Neural progenitor cell (in vitro differentiated cells): ENCODE measurements at regions not wholly inside any gene's neighbourhood (a gene's known extent, or its start where the extent isn't known, plus 50 kb on each side); places are given as distances from the start of the nearest gene placed in this dataset.

Experiments used
- DNase-seq: peaks from one replicate; pipeline ENCODE4 v3.0.0-alpha.2; 2016; ENCODE audit warnings: low spot score
- H2AFZ ChIP-seq: fragments of 200-600 bp; sonication (generic); replicated peaks from 2 replicates; pipeline ENCODE4 v1.6.1; 2016; ENCODE audit warnings: antibody characterized with exemption
- H3F3A ChIP-seq: fragments of 200-600 bp; sonication (generic); 2 replicates; pipeline ENCODE4 v1.6.1; 2016; ENCODE audit warnings: antibody characterized with exemption, low read depth
- H3K27ac ChIP-seq: fragments of 200-600 bp; sonication (generic); 2 replicates; pipeline ENCODE4 v1.5.1; 2016; ENCODE audit warnings: mild to moderate bottlenecking
- H3K27me3 ChIP-seq: fragments of 200-600 bp; sonication (generic); 2 replicates; pipeline ENCODE4 v1.6.1; 2016; ENCODE audit warnings: mild to moderate bottlenecking, moderate library complexity
- H3K36me3 ChIP-seq: fragments of 200-600 bp; sonication (generic); 2 replicates; pipeline ENCODE4 v1.5.1; 2016
- H3K4me1 ChIP-seq: fragments of 200-600 bp; sonication (generic); 2 replicates; pipeline ENCODE4 v1.6.1; 2016; ENCODE audit warnings: mixed run types
- H3K4me2 ChIP-seq: fragments of 200-600 bp; sonication (generic); 2 replicates; pipeline ENCODE4 v1.6.1; 2016
- H3K4me3 ChIP-seq: fragments of 200-600 bp; sonication (generic); 2 replicates; pipeline ENCODE4 v1.5.1; 2016
- H3K79me2 ChIP-seq: fragments of 200-600 bp; sonication (generic); 2 replicates; pipeline ENCODE4 v1.6.1; 2016; ENCODE audit warnings: low read depth
- H3K9ac ChIP-seq: fragments of 200-600 bp; sonication (generic); 2 replicates; pipeline ENCODE4 v1.6.1; 2016
- H3K9me3 ChIP-seq: fragments of 200-600 bp; sonication (generic); 2 replicates; pipeline ENCODE4 v1.5.1; 2016; ENCODE audit warnings: low read depth
- H4K20me1 ChIP-seq: fragments of 200-600 bp; sonication (generic); 2 replicates; pipeline ENCODE4 v1.6.1; 2016; ENCODE audit warnings: low read depth
- H3K27ac Mint-ChIP-seq: 3 replicates; pipeline ENCODE4 v1.8.0; 2021; ENCODE audit warnings: mixed read lengths
- H3K27me3 Mint-ChIP-seq: 2 replicates; pipeline ENCODE4 v1.8.0; 2022; ENCODE audit warnings: low read depth, mild to moderate bottlenecking, inconsistent platforms, moderate library complexity, mixed read lengths; ENCODE audit not compliant: insufficient read depth
- H3K36me3 Mint-ChIP-seq: 3 replicates; pipeline ENCODE4 v1.8.0; 2021; ENCODE audit warnings: mixed read lengths
- H3K4me1 Mint-ChIP-seq: 3 replicates; pipeline ENCODE4 v1.8.0; 2021; ENCODE audit warnings: mixed read lengths
- H3K4me3 Mint-ChIP-seq: 3 replicates; pipeline ENCODE4 v1.8.0; 2021; ENCODE audit warnings: mild to moderate bottlenecking, moderate library complexity, mixed read lengths
- H3K9me3 Mint-ChIP-seq: 3 replicates; pipeline ENCODE4 v1.8.0; 2020; ENCODE audit warnings: mixed read lengths
- CTCF ChIP-seq: fragments of 200-600 bp; sonication (generic); IDR thresholded peaks from 2 replicates; pipeline ENCODE4 v1.5.1; 2017; ENCODE audit warnings: antibody characterized with exemption, mild to moderate bottlenecking
- EZH2 ChIP-seq: fragments of 200-600 bp; sonication (generic); IDR thresholded peaks from 2 replicates; pipeline ENCODE4 v1.6.1; 2017; ENCODE audit warnings: antibody characterized with exemption, mild to moderate bottlenecking, moderate library complexity
- EZH2phosphoT487 ChIP-seq: fragments of 200-600 bp; sonication (generic); IDR thresholded peaks from 2 replicates; pipeline ENCODE4 v1.6.1; 2017; ENCODE audit warnings: antibody characterized with exemption

- peak; percentile 82 for DNase-seq
- Histone ChIP-seq H3K36me3 (no peaks in the 10 kb centered on the region), H3K27ac (no peak overlapping the region), H3K9me3 (no peaks in the 10 kb centered on the region), H3K4me1 (peaks cover 24% of the 10 kb centered on the region), H4K20me1 (peaks cover 10% of the 10 kb centered on the region), H3K4me2 (peak overlapping the region; percentile 85), H3K79me2 (no peaks in the 10 kb centered on the region), H3F3A (peaks cover 40% of the 10 kb centered on the region), H2AFZ (peak overlapping the region; percentile 97), H3K27me3 (peaks cover 64% of the 10 kb centered on the region), H3K4me3 (peak overlapping the region; percentile 71), H3K9ac (no peak overlapping the region)
- Mint-ChIP-seq H3K27ac (peak overlapping the region; percentile 99), H3K9me3 (peaks cover 6% of the 10 kb centered on the region), H3K27me3 (peaks cover 2% of the 10 kb centered on the region), H3K4me3 (peak overlapping the region; percentile 98), H3K4me1 (peaks cover 53% of the 10 kb centered on the region), H3K36me3 (peaks cover 2% of the 10 kb centered on the region)
- TF ChIP-seq EZH2phosphoT487 (no peak), EZH2 (no peak), CTCF (no peak)
These were observed 108.7 kb upstream of the KCTD1 start for GRCh38 chr18:26656944-26657536.

- peak overlapping the region; percentile 85 for H2AFZ ChIP-seq
- no peaks in the 10 kb centered on the region for H3K79me2 ChIP-seq
- no peaks in the 10 kb centered on the region for H3K36me3 ChIP-seq
- peaks cover 2% of the 10 kb centered on the region for H3K27me3 Mint-ChIP-seq
- peak overlapping the region; percentile 90 for H3K4me3 Mint-ChIP-seq
- TF ChIP-seq CTCF (no peak), EZH2 (no peak), EZH2phosphoT487 (no peak)
- peak overlapping the region; percentile 85 for H3K4me2 ChIP-seq
- H3K9me3 ChIP-seq, result no peaks in the 10 kb centered on the region
- peaks cover 4% of the 10 kb centered on the region for H3K9me3 Mint-ChIP-seq
- peaks cover 64% of the 10 kb centered on the region for H3K27me3 ChIP-seq
- peak; percentile 56 for DNase-seq
- peaks cover 2% of the 10 kb centered on the region for H3K36me3 Mint-ChIP-seq
- peaks cover 53% of the 10 kb centered on the region for H3K4me1 Mint-ChIP-seq
- H3K4me3 ChIP-seq, result peak overlapping the region; percentile 71
- peaks cover 24% of the 10 kb centered on the region for H3K4me1 ChIP-seq
- peaks cover 10% of the 10 kb centered on the region for H4K20me1 ChIP-seq
- no peak overlapping the region for H3K9ac ChIP-seq
- H3K27ac Mint-ChIP-seq, result no peak overlapping the region
- no peak overlapping the region for H3K27ac ChIP-seq
- peaks cover 40% of the 10 kb centered on the region for H3F3A ChIP-seq
These were observed 108.1 kb upstream of the KCTD1 start for GRCh38 chr18:26656431-26656943.

GRCh38 chr18:26655525-26656430, 107.4 kb upstream of the KCTD1 start:
- Histone ChIP-seq H3K4me2 (peak overlapping the region; percentile 85), H3K79me2 (no peaks in the 10 kb centered on the region), H3K9me3 (no peaks in the 10 kb centered on the region), H4K20me1 (peaks cover 10% of the 10 kb centered on the region), H3F3A (peaks cover 40% of the 10 kb centered on the region), H2AFZ (peak overlapping the region; percentile 85), H3K27ac (no peak overlapping the region), H3K36me3 (no peaks in the 10 kb centered on the region), H3K4me3 (peak overlapping the region; percentile 71), H3K27me3 (peaks cover 64% of the 10 kb centered on the region), H3K9ac (no peak overlapping the region), H3K4me1 (peaks cover 24% of the 10 kb centered on the region)
- peak overlapping the region; percentile 94 for H3K27ac Mint-ChIP-seq
- peaks cover 2% of the 10 kb centered on the region for H3K36me3 Mint-ChIP-seq
- peaks cover 4% of the 10 kb centered on the region for H3K9me3 Mint-ChIP-seq
- H3K4me1 Mint-ChIP-seq, result peaks cover 53% of the 10 kb centered on the region
- peaks cover 2% of the 10 kb centered on the region for H3K27me3 Mint-ChIP-seq
- TF ChIP-seq CTCF, result peak; percentile 24
- peak; percentile 80 for TF ChIP-seq EZH2
- peak; percentile 70 for TF ChIP-seq EZH2phosphoT487
- peak overlapping the region; percentile 90 for H3K4me3 Mint-ChIP-seq
- peak; percentile 76 for DNase-seq
